Loucy (cell line): ENCODE measurements at regions not wholly inside any gene's neighbourhood (a gene's known extent, or its start where the extent isn't known, plus 50 kb on each side); places are given as distances from the start of the nearest gene placed in this dataset.
"Not testable (repeated sequence)": the region's sequence is repeated elsewhere in the genome, so short reads cannot be mapped to it uniquely, and the experiment has no call there.

Source experiments
- H2AFZ ChIP-seq: fragments of 200-600 bp; sonication (generic); 2 replicates; pipeline ENCODE4 v1.6.0; 2016; ENCODE audit warnings: antibody characterized with exemption, mild to moderate bottlenecking, low read length, moderate library complexity
- H3F3A ChIP-seq: fragments of 200-600 bp; 2 replicates; pipeline ENCODE4 v1.6.0; 2016; ENCODE audit warnings: antibody characterized with exemption, low read depth, mild to moderate bottlenecking
- H3K27me3 ChIP-seq: fragments of 200-600 bp; sonication (generic); 2 replicates; pipeline ENCODE4 v1.6.1; 2014; ENCODE audit warnings: low read length, mild to moderate bottlenecking; ENCODE audit not compliant: insufficient read depth, poor library complexity, severe bottlenecking
- H3K36me3 ChIP-seq: fragments of 200-600 bp; sonication (generic); 2 replicates; pipeline ENCODE4 v1.6.1; 2016; ENCODE audit warnings: low read length; ENCODE audit not compliant: insufficient read depth
- H3K4me1 ChIP-seq: fragments of 200-600 bp; sonication (generic); 2 replicates; pipeline ENCODE4 v1.5.1; 2014; ENCODE audit warnings: low read length, mild to moderate bottlenecking; ENCODE audit not compliant: insufficient read depth, poor library complexity, severe bottlenecking
- H3K4me2 ChIP-seq: fragments of 200-600 bp; sonication (generic); 2 replicates; pipeline ENCODE4 v1.6.0; 2014; ENCODE audit warnings: antibody characterized with exemption, low read length, low read depth, mild to moderate bottlenecking; ENCODE audit not compliant: poor library complexity, severe bottlenecking
- H3K4me3 ChIP-seq: fragments of 200-600 bp; sonication (generic); 2 replicates; pipeline ENCODE4 v1.5.1; 2014; ENCODE audit warnings: low read length, mild to moderate bottlenecking, mixed read lengths; ENCODE audit not compliant: poor library complexity, severe bottlenecking
- H3K79me2 ChIP-seq: fragments of 200-600 bp; sonication (generic); 2 replicates; pipeline ENCODE4 v1.6.1; 2014; ENCODE audit warnings: low read length; ENCODE audit not compliant: insufficient read depth
- H3K9ac ChIP-seq: fragments of 200-600 bp; sonication (generic); 2 replicates; pipeline ENCODE4 v1.6.0; 2014; ENCODE audit warnings: mild to moderate bottlenecking, low read depth, low read length, moderate library complexity; ENCODE audit not compliant: poor library complexity, severe bottlenecking
- H3K9me2 ChIP-seq: fragments of 200-600 bp; sonication (generic); replicated peaks from 2 replicates; pipeline ENCODE4 v1.6.1; 2016; ENCODE audit warnings: low read depth, low read length, mixed read lengths
- H3K9me3 ChIP-seq: fragments of 200-600 bp; sonication (generic); 2 replicates; pipeline ENCODE4 v1.6.1; 2014; ENCODE audit warnings: mild to moderate bottlenecking, antibody characterized with exemption, low read length, low read depth; ENCODE audit not compliant: insufficient read depth
- H4K20me1 ChIP-seq: fragments of 200-600 bp; sonication (generic); 2 replicates; pipeline ENCODE4 v1.6.0; 2014; ENCODE audit warnings: antibody characterized with exemption, low read length, mild to moderate bottlenecking; ENCODE audit not compliant: insufficient read depth, poor library complexity, severe bottlenecking
- CTCF ChIP-seq: fragments of 200-600 bp; sonication (generic); conservative IDR thresholded peaks from 2 replicates; pipeline ENCODE4 v1.5.1; 2014; ENCODE audit warnings: mild to moderate bottlenecking, antibody characterized with exemption, low read length
- EZH2phosphoT487 ChIP-seq: fragments of 200-600 bp; IDR thresholded peaks from 2 replicates; pipeline ENCODE4 v1.6.1; 2018; ENCODE audit warnings: antibody characterized with exemption, mild to moderate bottlenecking, moderate library complexity, borderline replicate concordance

- H3F3A ChIP-seq: no peaks in the 10 kb centered on the region
- no peaks in the 10 kb centered on the region for H3K79me2 ChIP-seq
- H4K20me1 ChIP-seq: no peaks in the 10 kb centered on the region
- H2AFZ ChIP-seq: no peak overlapping the region
- peaks cover 8% of the 10 kb centered on the region; the same call in 1 of the 2 replicates for H3K9me3 ChIP-seq
- no peaks in the 10 kb centered on the region for H3K9me2 ChIP-seq
- no peak overlapping the region for H3K4me3 ChIP-seq
- H3K4me1 ChIP-seq: no peaks in the 10 kb centered on the region
- no peak overlapping the region for H3K9ac ChIP-seq
- H3K36me3 ChIP-seq: no peaks in the 10 kb centered on the region
- no peak for TF ChIP-seq EZH2phosphoT487
- no peak for TF ChIP-seq CTCF
- no peaks in the 10 kb centered on the region for H3K27me3 ChIP-seq
- no peak overlapping the region for H3K4me2 ChIP-seq
These were observed 97.9 kb upstream of the ZNF648 start for GRCh38 chr1:182159443-182159842.

DNA sequence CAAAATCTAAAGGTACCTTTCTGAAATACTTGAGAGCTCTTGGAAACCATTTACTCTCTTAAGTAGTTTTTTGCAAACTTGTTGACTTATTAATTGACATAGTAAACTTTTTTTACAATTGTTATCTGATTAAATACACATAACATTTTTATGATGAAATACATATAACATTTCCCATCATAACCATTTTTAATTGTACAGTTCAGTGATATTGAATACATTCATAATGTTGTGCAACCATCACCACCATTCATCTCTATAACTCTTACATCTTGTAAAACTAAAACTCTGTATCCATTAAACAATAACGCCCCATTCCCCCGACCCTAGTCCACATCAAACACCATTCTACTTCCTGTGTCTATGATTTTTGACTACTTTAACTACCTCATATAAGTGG, 95.7 kb upstream of the ZNF648 start:
- no peaks in the 10 kb centered on the region for H3K27me3 ChIP-seq
- peaks cover 8% of the 10 kb centered on the region; the same call in 1 of the 2 replicates for H3K9me3 ChIP-seq
- no peaks in the 10 kb centered on the region for H3K9me2 ChIP-seq
- no peak overlapping the region for H2AFZ ChIP-seq
- no peaks in the 10 kb centered on the region for H3K36me3 ChIP-seq
- no peaks in the 10 kb centered on the region for H3F3A ChIP-seq
- no peaks in the 10 kb centered on the region for H3K79me2 ChIP-seq
- H4K20me1 ChIP-seq: no peaks in the 10 kb centered on the region
- no peak overlapping the region for H3K4me3 ChIP-seq
- no peak for TF ChIP-seq EZH2phosphoT487
- TF ChIP-seq CTCF: no peak
- no peak overlapping the region for H3K9ac ChIP-seq
- H3K4me2 ChIP-seq: no peak overlapping the region
- peaks cover 10% of the 10 kb centered on the region for H3K4me1 ChIP-seq

DNA sequence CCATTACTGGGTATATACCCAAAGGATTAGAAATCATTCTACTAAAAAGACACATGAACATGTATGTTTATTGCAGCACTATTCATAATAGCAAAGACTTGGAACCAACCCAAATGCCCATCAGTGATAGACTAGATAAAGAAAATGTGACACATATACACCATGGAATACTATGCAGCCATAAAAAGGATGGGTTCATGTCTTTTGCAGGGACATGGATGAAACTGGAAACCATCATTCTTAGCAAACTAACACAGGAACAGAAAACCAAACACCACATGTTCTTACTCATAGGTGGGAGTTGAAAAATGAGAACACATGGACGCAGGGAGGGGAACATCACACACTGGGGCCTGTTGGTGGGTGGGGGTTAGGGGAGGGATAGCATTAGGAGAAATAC, 92.9 kb upstream of the ZNF648 start:
- H3K4me3 ChIP-seq, H3F3A ChIP-seq, H2AFZ ChIP-seq, H3K9ac ChIP-seq, H3K9me2 ChIP-seq, H3K9me3 ChIP-seq, H3K36me3 ChIP-seq, H4K20me1 ChIP-seq, H3K27me3 ChIP-seq, H3K4me1 ChIP-seq, H3K4me2 ChIP-seq, H3K79me2 ChIP-seq: not testable (repeated sequence)

GRCh38 chr1:182149411-182149965, 88.0 kb upstream of the ZNF648 start:
- Histone ChIP-seq H3K9me3 (no peaks in the 10 kb centered on the region), H3K9me2 (no peaks in the 10 kb centered on the region), H3K4me1 (peaks cover 24% of the 10 kb centered on the region), H3K9ac (no peak overlapping the region), H3K36me3 (no peaks in the 10 kb centered on the region), H3K4me3 (no peak overlapping the region), H3K27me3 (no peaks in the 10 kb centered on the region), H2AFZ (no peak overlapping the region), H3K79me2 (no peaks in the 10 kb centered on the region), H4K20me1 (no peaks in the 10 kb centered on the region), H3K4me2 (no peak overlapping the region), H3F3A (no peaks in the 10 kb centered on the region)
- TF ChIP-seq EZH2phosphoT487: no peak
- no peak for TF ChIP-seq CTCF
